ENCODE measurements at regions not wholly inside any gene's neighbourhood (a gene's known extent, or its start where the extent isn't known, plus 50 kb on each side); places are given as distances from the start of the nearest gene placed in this dataset.

DNA sequence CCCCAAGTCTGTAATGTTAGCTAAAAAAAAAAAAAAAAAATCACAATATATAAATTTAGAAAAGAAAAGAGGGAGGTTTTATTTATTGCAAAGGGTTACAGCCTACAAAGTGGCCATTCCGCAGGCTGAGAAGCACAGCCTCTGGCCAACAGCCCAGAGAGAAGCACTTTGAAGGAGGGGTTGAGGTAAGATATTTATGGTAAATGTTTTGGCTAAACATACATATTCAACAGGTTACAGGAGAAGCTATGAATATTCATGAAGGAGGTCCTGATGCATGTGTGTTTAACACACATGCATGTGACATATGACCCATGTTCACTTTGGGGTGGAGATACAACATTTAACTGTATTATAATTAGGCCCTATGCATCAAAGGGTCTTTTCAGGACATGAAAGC is 158.5 kb downstream of the TMEM114 start:
- no peak for TF ChIP-seq CTCF (IDR thresholded peaks at IDR 0.05)
- no peak for TF ChIP-seq EZH2 (IDR thresholded peaks at IDR 0.05; ENCODE audit: borderline replicate concordance, insufficient read depth, low read depth, low read length, poor library complexity, severe bottlenecking)
